ENCODE measurements at regions not wholly inside any gene's neighbourhood (a gene's known extent, or its start where the extent isn't known, plus 50 kb on each side); places are given as distances from the start of the nearest gene placed in this dataset.

- TF ChIP-seq, protein P1, sequence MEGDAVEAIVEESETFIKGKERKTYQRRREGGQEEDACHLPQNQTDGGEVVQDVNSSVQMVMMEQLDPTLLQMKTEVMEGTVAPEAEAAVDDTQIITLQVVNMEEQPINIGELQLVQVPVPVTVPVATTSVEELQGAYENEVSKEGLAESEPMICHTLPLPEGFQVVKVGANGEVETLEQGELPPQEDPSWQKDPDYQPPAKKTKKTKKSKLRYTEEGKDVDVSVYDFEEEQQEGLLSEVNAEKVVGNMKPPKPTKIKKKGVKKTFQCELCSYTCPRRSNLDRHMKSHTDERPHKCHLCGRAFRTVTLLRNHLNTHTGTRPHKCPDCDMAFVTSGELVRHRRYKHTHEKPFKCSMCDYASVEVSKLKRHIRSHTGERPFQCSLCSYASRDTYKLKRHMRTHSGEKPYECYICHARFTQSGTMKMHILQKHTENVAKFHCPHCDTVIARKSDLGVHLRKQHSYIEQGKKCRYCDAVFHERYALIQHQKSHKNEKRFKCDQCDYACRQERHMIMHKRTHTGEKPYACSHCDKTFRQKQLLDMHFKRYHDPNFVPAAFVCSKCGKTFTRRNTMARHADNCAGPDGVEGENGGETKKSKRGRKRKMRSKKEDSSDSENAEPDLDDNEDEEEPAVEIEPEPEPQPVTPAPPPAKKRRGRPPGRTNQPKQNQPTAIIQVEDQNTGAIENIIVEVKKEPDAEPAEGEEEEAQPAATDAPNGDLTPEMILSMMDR (IDR thresholded peaks at IDR 0.05; ENCODE audit: insufficient read depth, low read depth, low read length), result no peak
- ChIA-PET CTCF (no interaction called here), POLR2A (no interaction called here)
- H3K4me3 ChIP-seq (ENCODE audit: low read depth, low read length), result no peak overlapping the region
- peaks cover 16% of the 10 kb centered on the region for H3K36me3 ChIP-seq (ENCODE audit: control insufficient read depth, insufficient read depth, low read length)
- H3K27me3 ChIP-seq (ENCODE audit: control insufficient read depth, insufficient read depth, low read length), result no peaks in the 10 kb centered on the region
- no peak for DNase-seq (ENCODE audit: low read depth)
These were observed 156.2 kb downstream of the CRYBB2 start for GRCh38 chr22:25375683-25376082.

GRCh38 chr22:25377699-25378098 lies 158.3 kb downstream of the CRYBB2 start:
- no peak for DNase-seq (ENCODE audit: low read depth)
- POLR2A ChIA-PET, result no interaction called here
- TF ChIP-seq, protein P1 (IDR thresholded peaks at IDR 0.05; ENCODE audit: insufficient read depth, low read depth, low read length), result no peak
- CTCF ChIA-PET, result interaction anchor here (1.3 to 1.5 kb wide), 2 partner anchors 31 to 37 kb away, joined by 3 read pairs; no protein-coding TSS in a partner anchor
- no peaks in the 10 kb centered on the region for H3K27me3 ChIP-seq (ENCODE audit: control insufficient read depth, insufficient read depth, low read length)
- no peak overlapping the region for H3K4me3 ChIP-seq (ENCODE audit: low read depth, low read length)
- peaks cover 13% of the 10 kb centered on the region for H3K36me3 ChIP-seq (ENCODE audit: control insufficient read depth, insufficient read depth, low read length)

DNA sequence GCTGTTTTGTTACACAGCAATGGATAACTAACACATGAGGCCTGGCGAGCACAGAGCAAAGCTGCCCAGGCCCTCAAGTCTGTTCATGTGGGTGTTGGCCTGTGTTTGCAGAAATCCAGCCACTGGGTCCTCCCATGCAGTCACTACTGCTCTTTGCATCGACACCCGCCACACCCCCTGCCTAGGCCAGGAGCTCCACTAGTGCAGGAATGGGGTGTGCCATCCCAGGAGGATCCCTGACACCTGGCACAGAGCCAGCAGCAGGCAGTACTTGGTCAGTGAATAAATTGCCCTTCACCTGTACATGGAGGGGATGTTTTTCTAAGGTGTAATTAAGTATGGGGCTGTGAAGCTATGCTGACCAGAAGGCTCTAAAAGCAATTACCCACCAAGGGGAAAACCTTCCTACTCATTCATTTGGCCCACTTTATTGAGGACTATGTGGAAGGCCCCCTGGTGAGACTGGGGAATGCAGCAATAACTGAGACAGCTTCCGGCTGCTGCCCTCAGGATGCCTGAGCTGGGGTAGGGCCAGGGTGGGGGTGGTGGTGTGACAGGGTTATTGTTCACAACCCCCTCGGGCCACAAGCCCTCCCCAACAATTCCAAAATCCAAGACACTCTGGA lies 160.8 kb downstream of the CRYBB2 start:
- Histone ChIP-seq H3K27me3 (ENCODE audit: control insufficient read depth, insufficient read depth, low read length) (no peaks in the 10 kb centered on the region), H3K4me3 (ENCODE audit: low read depth, low read length) (no peak overlapping the region), H3K36me3 (ENCODE audit: control insufficient read depth, insufficient read depth, low read length) (peaks cover 7% of the 10 kb centered on the region)
- no peak for DNase-seq (ENCODE audit: low read depth)
- ChIA-PET CTCF (interaction anchor here (1.1 to 1.4 kb wide), 3 partner anchors 11 to 35 kb away, joined by 3 to 5 read pairs (median 3); no protein-coding TSS in a partner anchor), POLR2A (no interaction called here)
- TF ChIP-seq, protein P1 (IDR thresholded peaks at IDR 0.05; ENCODE audit: insufficient read depth, low read depth, low read length), result no peak

DNA sequence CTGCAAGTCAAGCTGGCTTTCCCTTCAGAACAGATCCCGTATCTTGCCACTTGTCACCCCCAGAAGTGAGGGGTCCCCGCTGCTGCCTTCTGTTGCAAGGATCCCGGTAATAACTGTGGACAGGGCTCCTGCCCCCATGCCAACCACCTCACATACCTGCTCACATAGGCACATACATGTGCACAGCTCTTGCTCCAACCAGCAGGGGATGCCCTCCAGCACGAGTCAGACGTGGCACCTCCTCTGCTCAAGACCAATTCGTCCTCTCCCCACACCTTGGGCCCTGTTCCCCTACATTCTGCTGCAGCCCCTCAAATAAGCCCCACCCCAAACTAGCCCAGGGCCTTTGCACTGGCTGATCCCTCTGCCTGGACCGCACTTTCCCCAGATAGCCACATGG lies 163.3 kb downstream of the CRYBB2 start:
- Histone ChIP-seq H3K36me3 (ENCODE audit: control insufficient read depth, insufficient read depth, low read length) (peaks cover 3% of the 10 kb centered on the region; the same call in 1 of the 2 replicates), H3K27me3 (ENCODE audit: control insufficient read depth, insufficient read depth, low read length) (no peaks in the 10 kb centered on the region), H3K4me3 (ENCODE audit: low read depth, low read length) (no peak overlapping the region)
- TF ChIP-seq, protein P1 (IDR thresholded peaks at IDR 0.05; ENCODE audit: insufficient read depth, low read depth, low read length), result 0 out of 2 replicates have a peak, but pooled peaks have one; percentile 13
- CTCF ChIA-PET, result no interaction called here
- POLR2A ChIA-PET, result no interaction called here
- DNase-seq (ENCODE audit: low read depth), result no peak

- H3K4me3 ChIP-seq (ENCODE audit: low read depth, low read length), result no peak overlapping the region
- H3K27me3 ChIP-seq (ENCODE audit: control insufficient read depth, insufficient read depth, low read length), result no peaks in the 10 kb centered on the region
- peaks cover 3% of the 10 kb centered on the region; the same call in 1 of the 2 replicates for H3K36me3 ChIP-seq (ENCODE audit: control insufficient read depth, insufficient read depth, low read length)
- DNase-seq (ENCODE audit: low read depth), result no peak
- ChIA-PET POLR2A (no interaction called here), CTCF (interaction anchor here (0.6 kb wide), 1 partner anchor 20 kb away, joined by 3 read pairs; no protein-coding TSS in a partner anchor)
- TF ChIP-seq, protein P1 (IDR thresholded peaks at IDR 0.05; ENCODE audit: insufficient read depth, low read depth, low read length), result no peak
These were observed 163.9 kb downstream of the CRYBB2 start for GRCh38 chr22:25383278-25383820.

Data from BJ (cell line).